T-helper 1 cell treated with Interleukin-12 subunit alpha and Interleukin-12 subunit beta and Interleukin-4 antibody, amounts not matched to agents 30 ng/mL and 1 ng/mL, for 36 hours (primary cell): ENCODE measurements at regions not wholly inside any gene's neighbourhood (a gene's known extent, or its start where the extent isn't known, plus 50 kb on each side); places are given as distances from the start of the nearest gene placed in this dataset.
"Not testable (repeated sequence)": the region's sequence is repeated elsewhere in the genome, so short reads cannot be mapped to it uniquely, and the experiment has no call there.

Experiments
- intact Hi-C: fragments of 100-400 bp; cut with micrococcal nuclease; formaldehyde crosslinking; loops from one replicate; pipeline ENCODE4 v1.15.1; 2024

GRCh38 chr3:115385774-115386730 lies 237.3 kb upstream of the GAP43 start:
- intact Hi-C loops, result loop anchor here (10.0 kb wide), 1 partner anchor 309 kb away; no protein-coding TSS in a partner anchor

GRCh38 chr3:115388166-115388565 lies 235.1 kb upstream of the GAP43 start:
- intact Hi-C loops, result loop anchor here (10.0 kb wide), 1 partner anchor 307 kb away; no protein-coding TSS in a partner anchor

DNA sequence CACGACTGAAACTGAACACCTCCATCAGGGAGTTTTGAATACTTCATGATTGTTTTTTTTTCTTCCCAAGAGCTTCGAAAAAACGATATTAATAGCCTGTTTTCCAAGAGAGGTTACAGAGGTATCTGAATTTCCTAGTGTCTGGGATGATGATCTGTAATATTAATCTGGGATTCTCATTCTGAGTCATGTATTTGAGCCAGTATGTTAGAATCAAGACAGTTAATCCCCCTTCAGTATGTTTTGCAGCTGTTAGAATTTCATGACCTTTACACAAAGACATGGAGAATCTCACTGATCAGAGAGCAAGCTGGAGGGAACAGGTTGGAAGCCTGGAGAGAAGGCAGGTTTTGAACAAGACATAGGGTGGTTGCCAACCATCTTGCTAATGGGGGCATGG lies 234.5 kb upstream of the GAP43 start:
- intact Hi-C loops, result loop anchor here (10.0 kb wide), 1 partner anchor 306 kb away; no protein-coding TSS in a partner anchor

DNA sequence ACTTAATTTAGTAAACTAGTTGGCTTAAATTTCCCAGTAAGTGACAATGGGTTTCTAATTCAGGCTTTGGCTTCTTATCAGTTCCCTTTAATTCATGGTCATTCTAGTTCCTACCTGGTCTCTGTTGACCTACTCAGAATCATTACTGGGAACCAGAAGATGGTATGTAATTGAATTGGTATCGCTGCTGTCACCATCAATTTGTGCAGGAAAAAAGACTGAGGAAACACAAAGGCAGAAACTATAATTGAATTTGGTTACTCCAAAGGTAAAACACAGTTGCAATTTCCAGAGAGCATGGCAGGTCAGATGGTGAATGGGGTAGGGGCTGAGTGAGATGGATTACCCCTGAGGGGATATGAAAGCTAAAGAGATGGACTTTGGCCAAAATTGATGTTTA lies 226.5 kb upstream of the GAP43 start:
- intact Hi-C loops, result no loop called here

DNA sequence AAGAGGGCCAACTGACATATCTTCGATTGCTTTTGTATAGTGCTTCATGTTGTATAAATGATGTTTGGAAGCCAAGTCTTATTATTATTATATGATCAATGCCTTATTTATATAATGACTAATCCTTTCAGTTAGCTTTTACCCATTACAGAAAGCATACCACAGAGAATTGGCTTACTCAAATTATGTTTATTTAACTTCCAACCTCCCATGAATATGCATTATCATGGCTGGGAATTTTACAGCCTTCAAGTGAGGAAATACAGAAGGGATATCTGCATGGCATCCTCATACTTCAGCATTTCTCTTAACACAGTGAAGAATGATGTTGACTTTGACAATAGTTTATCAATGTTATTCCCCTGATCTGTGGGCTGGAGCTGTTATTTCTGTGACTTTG lies 225.9 kb upstream of the GAP43 start:
- intact Hi-C loops, result no loop called here

- intact Hi-C loops, result no loop called here
These were observed 224.8 kb upstream of the GAP43 start for GRCh38 chr3:115398506-115398905.

GRCh38 chr3:115399750-115400149 lies 223.6 kb upstream of the GAP43 start:
- intact Hi-C loops, result no loop called here

- intact Hi-C loops, result no loop called here
These were observed 222.0 kb upstream of the GAP43 start for GRCh38 chr3:115401298-115401697.

DNA sequence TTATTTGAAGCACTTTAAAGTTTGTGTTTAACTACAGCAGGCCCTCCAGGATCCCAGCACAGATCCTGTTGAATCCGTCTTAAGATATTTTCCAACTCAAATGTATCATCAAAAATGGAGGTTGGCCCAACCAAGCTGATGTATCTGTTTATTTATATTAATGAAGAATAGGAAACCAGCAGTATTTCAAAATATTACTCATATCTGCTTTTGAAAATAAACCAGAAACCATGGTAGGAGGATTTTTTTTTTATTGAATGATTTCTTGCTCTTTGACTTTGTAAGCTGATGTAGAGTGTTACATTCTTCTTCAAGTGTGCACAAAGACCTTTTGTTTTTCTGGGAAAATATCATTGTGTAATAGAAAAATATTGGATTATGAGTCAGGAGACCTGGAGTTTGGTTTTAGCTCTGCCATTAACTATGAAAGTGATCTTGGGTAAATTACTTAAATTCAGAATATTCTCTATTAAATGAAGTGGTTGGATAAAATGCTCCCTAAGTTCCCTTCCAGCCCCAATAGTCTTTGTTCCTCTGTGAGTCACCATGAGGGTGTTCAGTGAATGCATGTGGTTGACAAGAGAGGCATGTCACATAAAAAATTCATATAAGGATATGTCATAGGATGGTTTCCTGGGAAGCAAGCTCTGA lies 221.3 kb upstream of the GAP43 start:
- intact Hi-C loops, result no loop called here

DNA sequence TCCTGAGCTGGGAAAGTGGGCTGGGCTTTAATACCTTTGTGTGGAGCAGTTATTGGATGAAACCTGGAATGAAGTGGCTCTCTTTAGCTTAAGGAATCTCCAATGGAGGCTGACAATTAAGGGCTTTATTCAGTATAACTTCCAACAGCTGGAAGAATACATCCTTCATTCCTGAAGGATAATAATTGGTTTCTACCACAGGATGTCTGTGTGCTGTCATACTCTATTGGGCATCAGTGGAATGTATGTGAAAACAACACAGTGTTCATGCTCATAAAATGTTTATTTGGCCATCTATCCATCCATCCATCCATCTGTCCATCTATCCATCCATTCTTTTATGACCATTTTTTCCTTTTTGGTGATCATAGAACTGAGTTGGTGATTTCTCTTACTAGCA lies 220.7 kb upstream of the GAP43 start:
- intact Hi-C loops, result no loop called here

DNA sequence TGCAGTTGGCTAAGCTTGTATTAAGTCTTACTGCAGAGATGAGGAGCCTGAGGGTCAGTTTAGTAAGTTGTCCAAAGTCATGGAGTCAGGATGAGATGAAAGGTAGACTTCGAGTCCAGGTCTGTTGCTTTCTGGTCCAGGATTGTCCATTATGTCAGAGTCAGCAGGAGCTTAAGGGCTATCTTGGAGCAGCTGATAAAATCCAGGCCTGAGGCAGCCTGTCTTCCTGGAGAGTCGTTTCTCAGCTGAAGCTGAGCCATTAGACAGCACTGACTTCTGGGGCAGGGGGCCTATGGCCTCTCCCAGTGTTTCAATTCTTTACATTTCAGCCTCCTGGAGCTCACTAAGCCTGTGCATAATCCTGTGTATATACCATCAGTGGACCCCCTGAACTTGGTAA lies 219.5 kb upstream of the GAP43 start:
- intact Hi-C loops, result no loop called here

DNA sequence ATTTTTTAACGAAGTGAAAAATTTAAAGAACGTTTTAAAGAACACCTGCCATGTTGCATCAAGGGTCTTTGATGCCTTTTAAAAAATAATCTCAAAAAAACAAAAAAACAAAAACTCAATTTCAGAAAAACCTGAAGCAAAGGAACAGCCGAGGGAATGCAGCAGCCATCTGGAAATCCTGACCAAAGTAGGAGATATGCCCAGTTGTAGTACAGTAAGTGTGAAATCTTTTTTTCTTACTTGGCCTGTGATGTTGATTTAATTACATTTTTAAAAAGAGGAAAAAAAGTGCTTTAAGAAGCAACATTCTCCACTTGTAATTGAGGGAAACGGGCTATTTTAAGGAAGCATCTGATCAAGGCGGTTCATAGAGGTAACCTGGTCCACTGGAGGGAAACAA lies 213.7 kb upstream of the GAP43 start:
- intact Hi-C loops, result no loop called here

GRCh38 chr3:115414610-115415009 lies 208.7 kb upstream of the GAP43 start:
- intact Hi-C loops, result not testable (repeated sequence)

GRCh38 chr3:115415246-115415996 lies 207.9 kb upstream of the GAP43 start:
- intact Hi-C loops, result no loop called here

DNA sequence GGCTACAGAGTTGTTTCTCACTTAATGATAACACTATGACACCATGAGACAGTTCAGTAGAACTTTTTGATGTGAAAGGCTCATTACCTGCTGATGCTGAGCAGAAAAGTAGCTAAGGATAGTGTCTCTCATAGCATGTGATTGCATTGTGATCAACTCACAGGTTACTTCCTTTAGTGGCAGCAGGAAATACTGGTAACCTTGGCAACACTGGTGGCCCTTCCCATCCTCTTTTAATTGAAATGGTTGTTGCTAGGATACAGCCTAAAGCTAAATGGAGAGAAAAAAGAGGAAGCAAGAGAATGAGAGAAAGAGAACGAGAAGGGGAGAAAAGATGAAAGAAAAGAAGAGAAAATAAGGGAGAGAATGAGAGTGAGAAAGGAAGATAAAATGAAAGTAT lies 204.7 kb upstream of the GAP43 start:
- intact Hi-C loops, result no loop called here

GRCh38 chr3:115420086-115420485 lies 203.2 kb upstream of the GAP43 start:
- intact Hi-C loops, result no loop called here

DNA sequence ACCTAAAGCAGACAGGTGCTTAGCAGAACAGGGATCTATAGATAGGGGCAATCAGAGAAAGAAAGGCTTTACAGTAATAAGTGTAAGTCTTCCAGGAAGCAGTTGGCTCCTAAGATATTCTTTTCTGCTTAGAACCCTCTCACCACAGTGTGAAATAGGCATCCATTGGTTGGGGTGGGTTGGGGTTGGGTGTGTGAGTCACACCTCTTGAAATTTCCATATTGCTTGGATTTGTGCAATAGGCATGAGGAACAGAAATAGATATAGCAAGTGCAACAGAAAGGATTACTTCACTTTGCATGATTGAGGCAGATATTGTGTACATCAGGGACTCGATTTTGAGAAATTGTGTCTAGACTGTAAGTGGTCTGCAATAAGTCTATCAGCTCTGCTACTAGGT lies 200.1 kb upstream of the GAP43 start:
- intact Hi-C loops, result no loop called here

DNA sequence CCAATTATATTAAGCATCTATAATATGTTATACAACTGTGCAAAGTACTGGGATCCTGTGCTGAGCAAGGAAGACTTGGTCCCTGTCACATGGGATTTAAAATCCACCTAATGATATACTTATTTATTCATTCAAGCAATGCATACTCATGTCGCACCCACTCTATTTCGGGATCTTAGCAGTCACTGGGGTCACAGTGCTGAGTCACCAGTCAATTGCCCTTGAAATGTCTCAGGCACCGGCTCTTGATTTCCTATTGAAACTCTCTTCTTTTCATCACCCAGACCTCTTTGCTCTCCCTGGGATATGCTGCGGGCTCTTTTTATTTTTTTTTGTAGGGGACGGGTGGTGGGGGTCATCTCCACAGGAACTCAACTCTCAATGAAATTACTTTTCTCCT lies 194.5 kb upstream of the GAP43 start:
- intact Hi-C loops, result no loop called here

DNA sequence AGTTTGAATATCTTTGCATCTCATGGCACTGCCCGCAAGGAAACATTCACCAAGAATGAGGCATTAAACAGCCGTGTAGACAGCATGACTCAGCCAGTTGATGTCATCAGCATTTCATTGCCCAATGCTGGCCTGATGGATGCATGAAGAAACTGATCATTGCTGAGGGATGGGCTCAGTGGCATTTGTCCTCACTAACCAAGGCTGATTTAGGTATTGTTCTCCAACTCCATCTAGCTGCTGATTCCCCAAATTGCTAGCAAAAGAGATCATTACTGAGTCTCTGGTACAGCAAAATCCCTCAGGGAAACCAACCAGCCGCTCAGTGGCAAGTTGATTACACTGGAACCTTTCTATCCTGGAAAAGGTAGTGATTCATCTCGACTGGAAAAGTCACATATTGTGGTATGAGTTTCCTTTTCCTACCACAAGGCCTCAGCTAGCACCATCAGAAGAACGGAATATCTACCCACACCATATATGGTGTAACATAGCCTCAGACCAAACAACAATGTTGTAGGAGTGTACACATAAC lies 186.5 kb upstream of the GAP43 start:
- intact Hi-C loops, result no loop called here

GRCh38 chr3:115438799-115439198 lies 184.5 kb upstream of the GAP43 start:
- intact Hi-C loops, result no loop called here

DNA sequence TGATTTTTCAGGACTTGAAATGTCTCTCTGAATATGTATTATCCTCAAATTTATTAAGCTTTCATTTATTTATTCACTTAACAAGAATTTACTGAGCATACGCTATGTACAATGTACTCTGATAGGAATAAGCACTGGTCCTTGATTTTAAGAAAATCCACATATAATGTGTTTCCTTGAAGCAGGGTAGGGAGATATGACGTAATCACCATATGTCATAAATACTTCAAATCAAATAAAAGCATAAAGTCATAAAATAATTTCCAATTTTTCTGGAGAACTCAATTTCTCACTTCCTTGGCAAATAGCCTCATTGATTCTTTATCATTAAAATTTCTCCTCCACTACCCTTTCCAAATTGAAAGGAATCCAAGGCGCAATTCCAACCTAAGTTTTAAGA lies 177.8 kb upstream of the GAP43 start:
- intact Hi-C loops, result no loop called here

- intact Hi-C loops, result no loop called here
These were observed 174.5 kb upstream of the GAP43 start for GRCh38 chr3:115448851-115449250.
